HL-60 (cell line): ENCODE measurements at regions not wholly inside any gene's neighbourhood (a gene's known extent, or its start where the extent isn't known, plus 50 kb on each side); places are given as distances from the start of the nearest gene placed in this dataset.

Source experiments
- DNase-seq, 2 experiments: peaks; one replicate each; pipeline ENCODE4 v3.0.0-alpha.2; 2010 to 2020; ENCODE audit warnings: low read depth in 1 of 2, low spot score in 1 of 2
- H3K27ac ChIP-seq: fragments of 250-450 bp; sonication (Bioruptor Pico); replicated peaks from 2 replicates; pipeline ENCODE4 v1.5.1; 2020; ENCODE audit warnings: mild to moderate bottlenecking, moderate library complexity
- H3K27me3 ChIP-seq: fragments of 250-450 bp; sonication (Bioruptor Pico); 2 replicates; pipeline ENCODE4 v1.5.1; 2021; ENCODE audit warnings: mild to moderate bottlenecking, moderate library complexity; ENCODE audit not compliant: insufficient read depth, poor library complexity, severe bottlenecking
- H3K4me3 ChIP-seq: replicated peaks from 2 replicates; pipeline ENCODE4 v1.5.1; 2011; ENCODE audit warnings: mild to moderate bottlenecking, control low read depth, low read length; ENCODE audit not compliant: insufficient read depth
- GABPA ChIP-seq: IDR thresholded peaks from 2 replicates; pipeline ENCODE4 v1.6.1; 2012; ENCODE audit warnings: low read depth
- POLR2AphosphoS5 ChIP-seq: IDR thresholded peaks from 2 replicates; pipeline ENCODE4 v1.6.1; 2012; ENCODE audit warnings: low read depth
- SPI1 ChIP-seq: IDR thresholded peaks from 2 replicates; pipeline ENCODE4 v1.6.1; 2012; ENCODE audit warnings: low read depth, mild to moderate bottlenecking, borderline replicate concordance
- TF ChIP-seq, protein P1 (sequence below): IDR thresholded peaks from one replicate; pipeline ENCODE4 v1.5.1; 2011; ENCODE audit warnings: low read length, control low read depth, inconsistent platforms; ENCODE audit not compliant: insufficient read depth
- TF ChIP-seq, protein P2 (sequence below): IDR thresholded peaks from 2 replicates; pipeline ENCODE4 v1.6.1; 2012; ENCODE audit warnings: low read depth; ENCODE audit not compliant: insufficient replicate concordance

DNA sequence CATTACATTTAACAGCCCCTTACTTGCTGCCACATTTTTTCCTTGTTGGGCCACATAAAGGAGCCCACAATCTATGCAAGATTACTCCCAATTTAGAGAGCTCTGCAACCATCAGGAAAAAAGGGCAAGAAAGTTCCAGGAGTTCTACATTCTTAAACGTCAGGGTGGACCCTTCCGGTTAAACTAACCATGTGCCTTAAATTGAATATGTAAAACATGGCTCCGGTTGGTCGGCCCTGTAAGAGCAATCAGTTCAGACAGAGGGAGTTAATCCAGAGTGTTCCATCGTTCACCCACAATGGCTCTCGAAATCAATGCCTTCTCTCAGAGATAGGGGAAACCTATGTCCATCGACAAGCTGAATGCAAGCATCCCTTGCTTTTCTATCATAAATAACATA is 253.7 kb upstream of the PFKP start:
- no peak for DNase-seq
- no peak overlapping the region for H3K4me3 ChIP-seq
- H3K27ac ChIP-seq = no peak overlapping the region
- no peaks in the 10 kb centered on the region for H3K27me3 ChIP-seq
- TF ChIP-seq, protein P1, sequence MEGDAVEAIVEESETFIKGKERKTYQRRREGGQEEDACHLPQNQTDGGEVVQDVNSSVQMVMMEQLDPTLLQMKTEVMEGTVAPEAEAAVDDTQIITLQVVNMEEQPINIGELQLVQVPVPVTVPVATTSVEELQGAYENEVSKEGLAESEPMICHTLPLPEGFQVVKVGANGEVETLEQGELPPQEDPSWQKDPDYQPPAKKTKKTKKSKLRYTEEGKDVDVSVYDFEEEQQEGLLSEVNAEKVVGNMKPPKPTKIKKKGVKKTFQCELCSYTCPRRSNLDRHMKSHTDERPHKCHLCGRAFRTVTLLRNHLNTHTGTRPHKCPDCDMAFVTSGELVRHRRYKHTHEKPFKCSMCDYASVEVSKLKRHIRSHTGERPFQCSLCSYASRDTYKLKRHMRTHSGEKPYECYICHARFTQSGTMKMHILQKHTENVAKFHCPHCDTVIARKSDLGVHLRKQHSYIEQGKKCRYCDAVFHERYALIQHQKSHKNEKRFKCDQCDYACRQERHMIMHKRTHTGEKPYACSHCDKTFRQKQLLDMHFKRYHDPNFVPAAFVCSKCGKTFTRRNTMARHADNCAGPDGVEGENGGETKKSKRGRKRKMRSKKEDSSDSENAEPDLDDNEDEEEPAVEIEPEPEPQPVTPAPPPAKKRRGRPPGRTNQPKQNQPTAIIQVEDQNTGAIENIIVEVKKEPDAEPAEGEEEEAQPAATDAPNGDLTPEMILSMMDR = no peak
- no peak for TF ChIP-seq POLR2AphosphoS5
- TF ChIP-seq, protein P2, sequence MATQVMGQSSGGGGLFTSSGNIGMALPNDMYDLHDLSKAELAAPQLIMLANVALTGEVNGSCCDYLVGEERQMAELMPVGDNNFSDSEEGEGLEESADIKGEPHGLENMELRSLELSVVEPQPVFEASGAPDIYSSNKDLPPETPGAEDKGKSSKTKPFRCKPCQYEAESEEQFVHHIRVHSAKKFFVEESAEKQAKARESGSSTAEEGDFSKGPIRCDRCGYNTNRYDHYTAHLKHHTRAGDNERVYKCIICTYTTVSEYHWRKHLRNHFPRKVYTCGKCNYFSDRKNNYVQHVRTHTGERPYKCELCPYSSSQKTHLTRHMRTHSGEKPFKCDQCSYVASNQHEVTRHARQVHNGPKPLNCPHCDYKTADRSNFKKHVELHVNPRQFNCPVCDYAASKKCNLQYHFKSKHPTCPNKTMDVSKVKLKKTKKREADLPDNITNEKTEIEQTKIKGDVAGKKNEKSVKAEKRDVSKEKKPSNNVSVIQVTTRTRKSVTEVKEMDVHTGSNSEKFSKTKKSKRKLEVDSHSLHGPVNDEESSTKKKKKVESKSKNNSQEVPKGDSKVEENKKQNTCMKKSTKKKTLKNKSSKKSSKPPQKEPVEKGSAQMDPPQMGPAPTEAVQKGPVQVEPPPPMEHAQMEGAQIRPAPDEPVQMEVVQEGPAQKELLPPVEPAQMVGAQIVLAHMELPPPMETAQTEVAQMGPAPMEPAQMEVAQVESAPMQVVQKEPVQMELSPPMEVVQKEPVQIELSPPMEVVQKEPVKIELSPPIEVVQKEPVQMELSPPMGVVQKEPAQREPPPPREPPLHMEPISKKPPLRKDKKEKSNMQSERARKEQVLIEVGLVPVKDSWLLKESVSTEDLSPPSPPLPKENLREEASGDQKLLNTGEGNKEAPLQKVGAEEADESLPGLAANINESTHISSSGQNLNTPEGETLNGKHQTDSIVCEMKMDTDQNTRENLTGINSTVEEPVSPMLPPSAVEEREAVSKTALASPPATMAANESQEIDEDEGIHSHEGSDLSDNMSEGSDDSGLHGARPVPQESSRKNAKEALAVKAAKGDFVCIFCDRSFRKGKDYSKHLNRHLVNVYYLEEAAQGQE = no peak
- no peak for TF ChIP-seq SPI1
- no peak for TF ChIP-seq GABPA

DNA sequence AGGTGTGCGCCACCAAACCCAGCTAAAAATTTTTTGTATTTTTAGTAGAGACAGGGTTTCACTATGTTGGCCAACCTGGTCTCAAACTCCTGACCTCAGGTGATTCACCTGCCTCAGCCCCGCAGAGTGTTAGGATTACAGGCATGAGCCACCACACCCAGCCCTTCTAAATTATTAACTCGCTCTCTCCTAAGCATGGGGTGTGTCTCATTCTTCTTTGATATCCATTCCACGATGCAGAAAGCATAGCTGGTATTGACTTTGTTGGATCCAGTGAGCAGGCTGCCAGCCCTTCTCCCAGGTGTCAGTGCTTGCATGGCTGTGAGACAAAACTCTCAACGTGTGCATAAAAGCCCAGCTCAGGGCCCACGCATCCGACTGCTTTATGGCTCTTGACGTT is 254.1 kb upstream of the PFKP start:
- Histone ChIP-seq H3K27ac (no peak overlapping the region), H3K4me3 (no peak overlapping the region), H3K27me3 (no peaks in the 10 kb centered on the region)
- TF ChIP-seq, protein P1 = no peak
- no peak for TF ChIP-seq POLR2AphosphoS5
- TF ChIP-seq GABPA = no peak
- TF ChIP-seq, protein P2 = no peak
- TF ChIP-seq SPI1 = no peak
- DNase-seq = no peak

DNA sequence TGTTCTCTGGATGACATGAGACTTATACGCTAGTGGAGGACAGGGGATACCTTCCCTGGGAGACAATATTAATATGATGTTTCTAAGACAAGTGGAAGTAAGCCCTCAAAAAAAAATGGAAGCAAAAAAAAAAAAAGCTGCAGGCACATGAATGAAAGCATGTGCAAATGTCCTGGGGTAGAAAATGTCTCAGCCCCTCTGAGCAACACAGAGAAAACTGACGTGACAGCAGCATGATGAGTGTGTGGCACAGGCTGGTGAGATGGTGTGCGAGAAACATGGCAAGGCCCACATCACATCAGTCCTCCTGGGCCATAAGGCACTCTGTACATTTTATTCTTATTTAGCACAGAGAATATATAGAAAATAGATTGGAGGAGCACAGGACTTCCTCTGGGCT is 254.7 kb upstream of the PFKP start:
- Histone ChIP-seq H3K27me3 (no peaks in the 10 kb centered on the region), H3K27ac (no peak overlapping the region), H3K4me3 (no peak overlapping the region)
- DNase-seq = no peak
- TF ChIP-seq SPI1 (no peak), GABPA (no peak), POLR2AphosphoS5 (no peak)
- TF ChIP-seq, protein P2 = no peak
- TF ChIP-seq, protein P1 = no peak
